ENCODE measurements at regions not wholly inside any gene's neighbourhood (a gene's known extent, or its start where the extent isn't known, plus 50 kb on each side); places are given as distances from the start of the nearest gene placed in this dataset.

DNA sequence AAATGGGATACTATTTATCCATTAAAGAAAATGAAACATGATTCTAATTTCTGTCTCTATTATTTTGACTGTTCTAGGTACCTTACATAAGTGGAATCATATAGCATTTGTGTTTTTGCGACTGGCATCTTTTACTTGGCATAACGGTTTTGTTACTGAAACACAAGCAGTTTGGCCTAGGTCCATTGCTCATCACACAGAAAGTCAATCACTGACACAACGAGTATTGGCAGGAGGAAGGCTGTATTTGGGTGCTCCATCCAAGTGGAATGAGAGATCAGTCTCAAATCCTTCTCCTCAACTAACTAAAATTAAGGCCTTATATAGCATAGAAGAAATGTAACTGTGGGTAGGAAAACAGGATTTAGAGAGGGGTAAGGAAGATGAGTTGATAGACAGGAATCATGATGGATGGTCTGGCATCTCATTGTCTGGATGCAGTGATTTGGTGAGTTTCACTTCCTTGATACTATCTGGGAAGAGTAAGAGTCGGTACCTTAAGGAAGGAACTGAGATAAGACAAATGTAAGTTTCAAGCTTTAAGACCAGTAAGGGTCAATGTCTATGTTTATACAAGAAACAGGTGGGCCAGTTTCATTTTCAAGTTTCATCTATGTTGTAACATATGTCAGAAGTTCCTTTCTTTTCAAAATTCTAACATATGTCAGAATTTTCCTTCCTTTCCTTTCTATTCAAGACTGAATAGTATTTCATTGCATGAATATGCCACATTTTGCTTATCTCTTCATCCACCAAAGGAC, 276.9 kb upstream of the RAB6C start:
- no peak overlapping the region for H2AFZ ChIP-seq (ENCODE audit: low read length, unreplicated experiment)
- no peaks in the 10 kb centered on the region for H3K4me1 ChIP-seq (ENCODE audit: control insufficient read depth, insufficient read depth, low read length, unreplicated experiment)
- no peaks in the 10 kb centered on the region for H3K27me3 ChIP-seq (ENCODE audit: insufficient read depth, low read length)
- no peaks in the 10 kb centered on the region for H3K36me3 ChIP-seq (ENCODE audit: insufficient read depth, low read length)
- H3K27ac ChIP-seq (ENCODE audit: low read depth, low read length) = no peak overlapping the region
- no peak overlapping the region for H3K4me3 ChIP-seq (ENCODE audit: low read depth, low read length)
- no peaks in the 10 kb centered on the region for H3K79me2 ChIP-seq (ENCODE audit: control insufficient read depth, insufficient read depth, low read length, unreplicated experiment)

DNA sequence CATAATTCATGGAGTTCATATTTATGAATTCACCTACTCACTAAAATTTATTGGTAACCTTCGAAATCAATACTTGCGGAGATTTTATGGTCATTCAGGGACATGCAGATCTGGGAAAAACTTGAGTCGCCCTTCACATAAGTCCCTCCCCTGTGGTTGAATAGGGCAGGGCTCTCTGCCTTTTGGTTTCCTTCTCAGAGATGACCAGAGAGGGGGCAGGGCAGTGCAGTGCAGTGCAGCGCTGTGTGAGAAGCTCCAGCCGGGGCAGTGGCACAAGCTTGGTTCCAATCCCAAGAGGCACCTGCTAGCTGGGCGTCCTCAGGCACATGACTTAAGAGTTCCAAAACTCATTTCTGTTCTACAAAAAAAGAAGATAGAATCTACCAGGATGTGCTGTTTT, 274.4 kb upstream of the RAB6C start:
- H3K4me3 ChIP-seq (ENCODE audit: low read depth, low read length) = no peak overlapping the region
- H3K79me2 ChIP-seq (ENCODE audit: control insufficient read depth, insufficient read depth, low read length, unreplicated experiment) = no peaks in the 10 kb centered on the region
- no peaks in the 10 kb centered on the region for H3K27me3 ChIP-seq (ENCODE audit: insufficient read depth, low read length)

DNA sequence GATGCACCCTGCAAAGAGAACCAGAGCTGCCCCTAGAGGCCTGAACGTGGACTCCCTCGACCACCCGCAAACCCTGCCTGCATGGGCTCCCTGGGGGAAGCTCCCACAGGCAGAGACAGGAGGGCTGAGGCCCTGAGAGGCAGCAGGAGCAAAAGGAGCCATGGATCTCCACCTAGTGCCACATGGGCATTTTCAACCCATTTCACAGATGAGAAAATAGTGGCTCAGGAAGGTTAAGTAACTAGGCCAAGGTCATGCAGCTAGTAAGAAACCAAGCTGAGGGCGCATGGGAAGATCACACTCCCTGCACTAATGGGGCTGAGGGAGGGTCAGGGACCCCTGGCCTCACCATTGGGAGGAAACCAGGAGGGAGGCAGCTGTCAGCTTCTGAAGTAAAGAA, 271.7 kb upstream of the RAB6C start:
- H3K27me3 ChIP-seq (ENCODE audit: insufficient read depth, low read length) = no peaks in the 10 kb centered on the region
- H3K36me3 ChIP-seq (ENCODE audit: insufficient read depth, low read length) = no peaks in the 10 kb centered on the region
- no peak overlapping the region for H2AFZ ChIP-seq (ENCODE audit: low read length, unreplicated experiment)
- no peaks in the 10 kb centered on the region for H3K79me2 ChIP-seq (ENCODE audit: control insufficient read depth, insufficient read depth, low read length, unreplicated experiment)
- no peaks in the 10 kb centered on the region for H3K4me1 ChIP-seq (ENCODE audit: control insufficient read depth, insufficient read depth, low read length, unreplicated experiment)
- H3K4me3 ChIP-seq (ENCODE audit: low read depth, low read length) = no peak overlapping the region
- no peak overlapping the region for H3K27ac ChIP-seq (ENCODE audit: low read depth, low read length)

More for the DNA sequence above, 274.4 kb upstream of the RAB6C start:
- H2AFZ ChIP-seq (ENCODE audit: low read length, unreplicated experiment) = no peak overlapping the region
- no peaks in the 10 kb centered on the region for H3K36me3 ChIP-seq (ENCODE audit: insufficient read depth, low read length)
- no peak overlapping the region for H3K27ac ChIP-seq (ENCODE audit: low read depth, low read length)
- H3K4me1 ChIP-seq (ENCODE audit: control insufficient read depth, insufficient read depth, low read length, unreplicated experiment) = no peaks in the 10 kb centered on the region

DNA sequence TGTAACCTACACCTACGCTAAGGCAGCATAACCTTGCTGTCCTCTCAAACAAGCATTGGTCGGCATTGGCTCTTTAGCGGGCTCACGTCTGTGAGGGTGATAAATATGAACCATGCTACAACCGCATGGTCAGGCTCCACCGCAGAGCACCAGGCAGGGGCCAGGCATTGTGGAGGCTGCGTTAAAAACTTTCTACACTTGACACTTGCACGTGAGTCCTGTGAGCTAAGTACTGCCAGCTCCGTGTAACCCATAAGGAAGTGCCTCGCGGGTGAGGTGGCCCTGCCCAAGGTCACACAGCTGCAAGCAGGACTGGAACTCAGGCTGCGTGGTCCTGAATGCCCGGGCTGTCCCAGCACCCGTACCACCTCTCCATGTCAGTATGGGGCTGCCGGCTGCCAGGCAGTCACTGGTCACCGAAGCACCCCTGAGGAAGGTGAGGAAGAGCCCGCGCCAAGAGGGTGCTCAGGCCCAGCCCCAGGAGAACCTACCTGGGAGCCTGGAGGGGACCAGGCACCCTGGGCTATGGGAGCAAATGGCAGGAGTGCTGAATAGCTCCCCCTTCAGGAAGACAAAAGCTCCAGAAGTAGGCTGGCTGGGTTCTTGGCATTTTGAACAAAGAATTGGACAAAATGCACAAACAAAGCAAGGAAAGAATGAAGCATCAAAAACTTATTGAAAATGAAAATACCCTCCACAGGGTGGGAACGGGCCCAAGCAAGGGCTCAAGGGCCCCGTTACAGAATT, 271.1 kb upstream of the RAB6C start:
- H3K79me2 ChIP-seq (ENCODE audit: control insufficient read depth, insufficient read depth, low read length, unreplicated experiment) = no peaks in the 10 kb centered on the region
- H2AFZ ChIP-seq (ENCODE audit: low read length, unreplicated experiment) = no peak overlapping the region
- H3K4me1 ChIP-seq (ENCODE audit: control insufficient read depth, insufficient read depth, low read length, unreplicated experiment) = no peaks in the 10 kb centered on the region
- H3K36me3 ChIP-seq (ENCODE audit: insufficient read depth, low read length) = no peaks in the 10 kb centered on the region
- H3K4me3 ChIP-seq (ENCODE audit: low read depth, low read length) = no peak overlapping the region
- H3K27me3 ChIP-seq (ENCODE audit: insufficient read depth, low read length) = no peaks in the 10 kb centered on the region
- no peak overlapping the region for H3K27ac ChIP-seq (ENCODE audit: low read depth, low read length)

DNA sequence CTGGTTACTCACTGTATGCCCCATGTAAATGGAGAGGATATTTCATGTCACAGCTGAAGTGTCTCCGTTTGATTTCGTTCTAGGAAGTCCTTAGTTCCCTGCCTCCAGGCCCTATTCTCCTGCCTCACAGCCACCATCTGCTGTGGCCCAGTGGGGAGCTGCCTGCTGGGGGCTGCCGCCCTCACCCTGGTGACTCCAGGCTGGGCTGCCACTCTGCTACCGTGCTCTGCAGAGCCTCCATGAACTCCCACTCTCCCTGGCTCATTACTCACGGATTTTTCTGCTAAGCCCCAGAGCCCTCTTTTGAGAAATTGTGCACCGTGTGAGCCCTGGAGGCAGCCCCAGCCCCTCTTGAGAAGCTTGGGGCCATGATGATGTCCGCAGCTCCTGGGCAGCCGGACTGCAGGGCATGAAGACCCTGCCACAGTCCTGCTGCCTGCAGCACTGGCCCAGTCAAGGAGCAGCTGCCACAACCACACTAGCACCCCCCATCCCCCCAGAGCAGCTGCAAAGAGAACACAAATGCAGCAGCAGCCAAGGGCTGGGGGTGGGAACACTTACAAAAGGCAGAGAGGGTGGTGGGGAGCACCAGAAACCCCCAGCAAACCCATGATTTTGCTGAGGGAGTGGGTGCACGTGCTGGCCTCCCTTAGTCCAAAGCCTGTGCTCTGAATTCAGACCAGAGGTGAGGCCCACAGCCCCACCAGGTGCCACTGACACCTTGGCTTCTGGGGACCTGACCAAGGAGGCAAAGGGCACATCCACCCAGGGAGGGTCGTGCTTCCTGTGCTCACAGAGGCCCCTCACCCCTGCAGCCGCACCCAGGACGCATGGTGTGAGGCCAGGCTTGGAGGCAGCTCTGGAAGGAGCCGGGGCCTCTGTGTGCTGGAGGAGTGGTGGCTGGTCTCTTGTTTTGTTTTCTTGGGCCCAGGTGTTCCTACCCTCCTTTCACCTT, 270.2 kb upstream of the RAB6C start:
- no peak overlapping the region for H2AFZ ChIP-seq (ENCODE audit: low read length, unreplicated experiment)
- H3K27me3 ChIP-seq (ENCODE audit: insufficient read depth, low read length) = no peaks in the 10 kb centered on the region
- no peaks in the 10 kb centered on the region for H3K4me1 ChIP-seq (ENCODE audit: control insufficient read depth, insufficient read depth, low read length, unreplicated experiment)
- H3K27ac ChIP-seq (ENCODE audit: low read depth, low read length) = no peak overlapping the region
- H3K36me3 ChIP-seq (ENCODE audit: insufficient read depth, low read length) = no peaks in the 10 kb centered on the region
- H3K4me3 ChIP-seq (ENCODE audit: low read depth, low read length) = no peak overlapping the region
- H3K79me2 ChIP-seq (ENCODE audit: control insufficient read depth, insufficient read depth, low read length, unreplicated experiment) = no peaks in the 10 kb centered on the region

DNA sequence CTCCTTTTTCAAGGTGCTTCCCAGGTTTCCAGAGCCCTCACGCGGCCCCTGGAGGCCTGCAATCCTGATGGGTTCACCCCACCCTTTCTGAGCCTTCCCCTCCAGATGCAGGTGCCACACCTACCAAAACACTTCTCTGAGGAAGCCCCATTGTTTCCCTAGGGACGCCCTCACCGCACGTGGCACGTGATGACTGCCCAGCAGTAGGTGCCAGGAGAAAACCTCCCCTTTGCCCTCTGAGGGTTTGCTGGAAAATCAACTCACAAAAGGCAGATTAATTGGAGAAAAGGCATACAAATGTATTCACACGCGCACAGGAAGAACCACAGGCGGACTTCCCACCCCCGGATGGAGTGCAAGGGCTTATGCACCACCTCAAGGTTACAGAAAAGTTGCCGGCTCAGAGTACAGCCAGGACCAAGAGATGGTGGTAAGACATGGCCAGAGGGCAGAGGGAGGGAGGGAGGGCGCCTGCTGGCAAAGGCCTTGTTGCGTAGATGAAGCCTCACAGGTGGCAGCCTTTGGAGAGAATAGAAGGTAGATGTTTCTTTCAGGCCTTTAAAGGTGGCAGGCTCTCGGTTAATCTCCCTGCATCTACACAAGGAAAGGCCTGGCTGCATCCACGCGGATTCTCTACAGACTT, 269.4 kb upstream of the RAB6C start:
- H2AFZ ChIP-seq (ENCODE audit: low read length, unreplicated experiment) = no peak overlapping the region
- no peak overlapping the region for H3K4me3 ChIP-seq (ENCODE audit: low read depth, low read length)
- no peaks in the 10 kb centered on the region for H3K36me3 ChIP-seq (ENCODE audit: insufficient read depth, low read length)
- no peaks in the 10 kb centered on the region for H3K27me3 ChIP-seq (ENCODE audit: insufficient read depth, low read length)
- H3K79me2 ChIP-seq (ENCODE audit: control insufficient read depth, insufficient read depth, low read length, unreplicated experiment) = no peaks in the 10 kb centered on the region
- no peak overlapping the region for H3K27ac ChIP-seq (ENCODE audit: low read depth, low read length)
- H3K4me1 ChIP-seq (ENCODE audit: control insufficient read depth, insufficient read depth, low read length, unreplicated experiment) = no peaks in the 10 kb centered on the region

DNA sequence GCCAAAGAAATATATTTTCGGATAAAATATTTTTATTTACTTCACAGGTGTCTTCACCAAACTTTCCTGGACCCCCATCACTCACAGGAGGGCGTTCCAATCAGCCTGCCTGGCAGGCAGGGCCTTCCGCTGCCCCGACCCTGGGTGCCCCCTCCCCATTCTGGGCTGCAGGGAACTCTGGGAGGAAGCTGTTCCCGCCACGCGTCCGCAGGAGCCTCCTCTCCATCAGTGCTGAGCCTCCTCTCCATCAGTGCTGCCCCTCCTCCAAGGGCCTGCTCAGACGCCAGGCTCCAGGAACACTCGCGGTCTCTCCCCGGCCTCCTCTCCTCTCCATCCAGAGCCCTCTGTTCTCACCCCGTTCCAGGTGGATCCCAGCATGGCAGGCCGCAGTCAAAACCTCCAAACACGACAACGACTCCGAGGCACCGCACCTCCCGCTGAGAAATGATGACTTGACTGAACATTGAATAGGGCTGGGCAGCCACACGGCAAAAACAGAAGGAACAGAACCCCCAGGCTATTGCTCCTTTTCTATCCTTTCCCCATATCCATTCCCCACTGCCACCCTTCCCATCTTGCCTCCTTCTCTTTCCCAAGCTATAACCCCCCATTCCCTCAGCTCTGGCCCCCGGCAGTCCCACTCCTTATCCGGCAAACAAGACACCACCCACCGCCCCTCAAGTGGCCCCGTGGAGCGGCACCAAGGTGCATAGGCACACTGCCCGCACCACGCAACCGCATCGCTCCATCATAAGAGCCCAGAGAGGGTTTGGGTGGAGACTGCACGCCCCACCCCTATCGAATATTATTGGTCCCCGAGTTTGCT, 268.6 kb upstream of the RAB6C start:
- Histone ChIP-seq H3K4me3 (ENCODE audit: low read depth, low read length) (no peak overlapping the region), H3K27me3 (ENCODE audit: insufficient read depth, low read length) (no peaks in the 10 kb centered on the region), H3K36me3 (ENCODE audit: insufficient read depth, low read length) (no peaks in the 10 kb centered on the region), H3K27ac (ENCODE audit: low read depth, low read length) (no peak overlapping the region), H3K79me2 (ENCODE audit: control insufficient read depth, insufficient read depth, low read length, unreplicated experiment) (no peaks in the 10 kb centered on the region), H2AFZ (ENCODE audit: low read length, unreplicated experiment) (no peak overlapping the region), H3K4me1 (ENCODE audit: control insufficient read depth, insufficient read depth, low read length, unreplicated experiment) (no peaks in the 10 kb centered on the region)

DNA sequence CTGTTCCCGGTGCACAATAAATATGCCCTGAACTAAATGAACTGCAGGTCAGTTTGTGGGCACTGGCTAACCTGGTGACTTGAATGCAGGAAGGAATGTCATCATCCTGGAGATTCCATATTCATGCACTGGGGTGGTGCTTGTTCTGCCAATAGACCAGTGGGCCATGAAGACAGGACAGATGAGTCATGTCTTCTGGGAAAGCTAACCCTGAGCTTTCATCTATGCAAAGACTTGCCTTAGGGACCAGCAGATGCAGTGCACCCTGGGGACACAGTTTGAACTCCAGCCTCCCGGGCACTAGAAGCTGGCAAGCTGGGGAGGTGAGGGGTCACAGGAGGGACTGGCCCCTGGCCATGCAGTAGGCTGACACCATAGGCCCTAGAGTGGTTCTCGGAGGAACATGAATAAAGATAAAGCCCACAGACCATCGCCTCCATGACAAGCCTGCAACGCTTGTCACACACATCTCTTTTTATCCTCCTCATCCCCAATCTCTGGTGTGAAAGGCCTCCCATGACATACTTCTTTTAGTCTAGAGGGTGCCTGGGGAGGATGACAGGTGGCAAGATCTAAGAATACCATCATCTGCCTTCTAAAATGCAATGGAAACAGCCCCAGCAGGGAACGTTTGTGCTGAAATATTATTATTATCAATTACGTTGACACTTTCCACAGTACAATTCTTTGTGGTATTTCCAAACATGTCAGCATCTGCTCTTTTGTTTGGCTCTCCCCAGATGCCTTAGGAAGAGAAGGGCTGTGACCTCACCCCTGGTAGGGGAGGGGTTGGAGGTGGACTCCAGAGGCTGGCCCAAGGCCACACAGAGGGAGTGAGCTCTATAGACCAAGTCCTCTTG, 267.4 kb upstream of the RAB6C start:
- H2AFZ ChIP-seq (ENCODE audit: low read length, unreplicated experiment) = no peak overlapping the region
- H3K36me3 ChIP-seq (ENCODE audit: insufficient read depth, low read length) = no peaks in the 10 kb centered on the region
- H3K79me2 ChIP-seq (ENCODE audit: control insufficient read depth, insufficient read depth, low read length, unreplicated experiment) = no peaks in the 10 kb centered on the region
- H3K27ac ChIP-seq (ENCODE audit: low read depth, low read length) = no peak overlapping the region
- no peaks in the 10 kb centered on the region for H3K4me1 ChIP-seq (ENCODE audit: control insufficient read depth, insufficient read depth, low read length, unreplicated experiment)
- H3K27me3 ChIP-seq (ENCODE audit: insufficient read depth, low read length) = no peaks in the 10 kb centered on the region
- H3K4me3 ChIP-seq (ENCODE audit: low read depth, low read length) = no peak overlapping the region

DNA sequence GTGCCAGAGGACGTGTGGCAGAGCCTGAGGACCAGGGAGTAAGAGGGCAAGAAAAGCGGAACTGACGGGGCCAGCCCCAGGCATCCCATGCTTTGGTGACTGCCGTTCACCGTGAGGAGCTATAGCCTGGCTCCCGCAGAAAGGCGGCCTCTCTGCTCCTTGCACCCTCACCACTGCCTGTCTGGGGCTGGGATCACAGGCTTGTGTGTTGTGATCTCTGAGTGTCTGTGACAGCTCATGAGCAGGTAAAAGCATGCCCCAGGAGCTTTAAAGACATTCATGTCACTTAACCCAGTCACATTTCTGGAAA, 266.8 kb upstream of the RAB6C start:
- Histone ChIP-seq H3K79me2 (ENCODE audit: control insufficient read depth, insufficient read depth, low read length, unreplicated experiment) (no peaks in the 10 kb centered on the region), H3K4me3 (ENCODE audit: low read depth, low read length) (no peak overlapping the region), H2AFZ (ENCODE audit: low read length, unreplicated experiment) (no peak overlapping the region), H3K4me1 (ENCODE audit: control insufficient read depth, insufficient read depth, low read length, unreplicated experiment) (no peaks in the 10 kb centered on the region), H3K27me3 (ENCODE audit: insufficient read depth, low read length) (no peaks in the 10 kb centered on the region), H3K27ac (ENCODE audit: low read depth, low read length) (no peak overlapping the region), H3K36me3 (ENCODE audit: insufficient read depth, low read length) (no peaks in the 10 kb centered on the region)
